H1 (cell line): ENCODE measurements at regions not wholly inside any gene's neighbourhood (a gene's known extent, or its start where the extent isn't known, plus 50 kb on each side); places are given as distances from the start of the nearest gene placed in this dataset.

Experiments
- CHD1 ChIP-seq: IDR thresholded peaks from 2 replicates; pipeline ENCODE4 v1.6.1; 2012; ENCODE audit warnings: low read depth, low read length, improper control_type of control experiment
- GABPA ChIP-seq: IDR thresholded peaks from 2 replicates; pipeline ENCODE4 v1.6.1; 2011; ENCODE audit warnings: mild to moderate bottlenecking, low read length, moderate library complexity, borderline replicate concordance; ENCODE audit not compliant: insufficient read depth
- NANOG ChIP-seq: IDR thresholded peaks from 2 replicates; pipeline ENCODE4 v1.6.1; 2011; ENCODE audit warnings: low read length, low read depth, mild to moderate bottlenecking, inconsistent platforms; ENCODE audit not compliant: insufficient read depth, poor library complexity, severe bottlenecking
- SAP30 ChIP-seq: fragments of 300-600 bp; sonication (generic); IDR thresholded peaks from 2 replicates; pipeline ENCODE4 v1.7.1; 2012; ENCODE audit warnings: low read length, moderate library complexity, mild to moderate bottlenecking, inconsistent platforms; ENCODE audit not compliant: insufficient read depth, insufficient replicate concordance
- SP1 ChIP-seq: IDR thresholded peaks from 2 replicates; pipeline ENCODE4 v1.6.1; 2011; ENCODE audit warnings: low read depth, low read length
- TF ChIP-seq, protein P1 (sequence below): IDR thresholded peaks from 2 replicates; pipeline ENCODE4 v1.6.1; 2012; ENCODE audit warnings: inconsistent platforms

DNA sequence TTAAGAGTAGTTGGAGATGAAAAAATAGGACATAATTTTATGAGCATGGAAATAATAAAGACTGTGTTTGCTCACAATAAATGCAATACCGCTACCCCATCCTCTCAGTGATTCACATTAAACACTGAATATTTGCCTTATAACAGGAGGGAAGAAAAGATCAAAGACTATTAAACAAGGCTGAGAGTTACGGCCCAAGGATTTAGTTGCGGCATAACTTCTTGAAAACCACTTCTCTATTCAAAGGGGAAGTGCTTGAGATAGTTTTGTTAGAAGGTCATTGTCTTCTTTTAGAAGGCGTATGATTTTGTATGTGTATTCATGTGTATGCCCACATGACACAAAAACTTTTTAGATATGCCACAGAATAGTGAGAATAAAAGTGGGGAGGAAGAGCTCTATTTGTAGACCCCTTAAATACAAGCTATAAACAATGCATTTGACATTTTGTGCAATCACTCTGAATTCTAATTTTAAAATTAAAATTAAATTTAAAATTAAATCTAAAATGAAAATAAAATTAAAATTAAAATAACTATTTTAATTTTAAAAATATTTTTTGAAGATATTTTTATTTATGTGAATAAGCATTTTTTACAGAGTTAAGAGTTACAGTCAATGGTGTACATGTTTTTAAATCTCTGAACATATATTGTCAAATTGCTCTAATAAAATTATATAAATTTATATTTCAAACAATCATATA, 986.6 kb upstream of the ADAMTS5 start (continued):
- TF ChIP-seq SAP30 (no peak), SP1 (no peak), CHD1 (no peak), NANOG (no peak), GABPA (no peak)
- TF ChIP-seq, protein P1, sequence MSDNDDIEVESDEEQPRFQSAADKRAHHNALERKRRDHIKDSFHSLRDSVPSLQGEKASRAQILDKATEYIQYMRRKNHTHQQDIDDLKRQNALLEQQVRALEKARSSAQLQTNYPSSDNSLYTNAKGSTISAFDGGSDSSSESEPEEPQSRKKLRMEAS: no peak
